ENCODE measurements at regions not wholly inside any gene's neighbourhood (a gene's known extent, or its start where the extent isn't known, plus 50 kb on each side); places are given as distances from the start of the nearest gene placed in this dataset.

DNA sequence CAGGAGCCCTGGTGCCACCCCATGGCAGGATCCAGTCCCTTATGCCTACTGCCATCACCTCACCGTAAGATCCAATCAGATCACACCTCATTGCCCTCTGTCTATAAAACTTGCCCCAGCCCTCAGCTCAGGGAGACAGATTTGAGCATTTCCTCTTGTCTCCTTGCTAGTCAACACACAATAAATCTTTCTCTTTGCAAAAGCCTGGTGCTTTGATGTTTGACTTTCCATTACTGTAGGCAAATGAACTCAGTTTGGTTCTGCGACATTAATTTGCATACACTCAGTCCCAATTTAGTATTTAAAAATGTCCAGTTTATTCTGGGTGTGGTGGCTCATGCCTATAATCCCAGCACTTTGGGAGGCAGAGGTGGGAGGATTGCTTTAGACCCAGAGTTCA, 188.4 kb downstream of the AEBP2 start:
- DNase-seq = no peak

DNA sequence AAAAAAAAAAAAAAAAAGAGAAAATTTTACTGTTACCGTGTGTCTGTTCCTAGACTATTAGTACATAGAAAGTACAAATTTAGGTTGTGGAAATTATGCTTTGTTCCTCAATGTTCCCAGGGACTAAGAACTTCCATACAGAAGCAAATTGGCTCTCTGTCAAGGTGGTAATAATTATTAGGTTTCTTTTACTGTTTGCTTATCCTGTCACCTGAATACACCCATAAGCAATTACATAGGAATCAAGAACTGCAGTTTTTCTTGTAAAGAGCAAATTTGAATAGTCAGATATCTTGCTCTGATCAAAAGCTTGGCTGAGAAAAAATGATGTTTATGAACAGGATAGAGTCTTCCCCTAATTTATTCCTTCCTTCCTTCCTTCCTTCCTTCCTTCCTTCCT, 191.2 kb downstream of the AEBP2 start:
- no peak for DNase-seq

- DNase-seq = no peak
Observed at GRCh38 chr12:19633194-19633593, 193.9 kb downstream of the AEBP2 start.

GRCh38 chr12:19633641-19634040, 194.3 kb downstream of the AEBP2 start:
- DNase-seq = no peak

GRCh38 chr12:19639781-19640415, 200.6 kb downstream of the AEBP2 start:
- DNase-seq = no peak

- no peak for DNase-seq
Observed at GRCh38 chr12:19641235-19642080, 202.2 kb downstream of the AEBP2 start.

DNA sequence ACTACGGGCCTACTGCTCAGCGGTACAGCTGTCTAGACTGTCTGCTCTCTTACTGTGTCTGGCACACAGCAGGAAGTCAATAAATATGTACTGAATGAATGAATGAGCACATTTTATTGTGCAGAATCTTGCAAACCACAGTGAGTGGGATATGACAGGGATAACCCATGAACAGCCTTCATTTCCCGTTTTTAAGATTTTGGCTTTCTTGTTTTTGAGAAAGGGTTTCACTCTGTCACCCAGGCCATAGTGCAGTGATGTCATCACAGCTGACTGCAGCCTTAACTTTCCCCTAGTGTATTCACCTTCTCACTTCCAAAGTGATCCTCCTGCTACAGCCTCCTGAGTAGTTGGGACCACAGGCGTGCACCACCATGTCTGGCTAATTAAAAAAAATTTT, 203.1 kb downstream of the AEBP2 start:
- DNase-seq = no peak

DNA sequence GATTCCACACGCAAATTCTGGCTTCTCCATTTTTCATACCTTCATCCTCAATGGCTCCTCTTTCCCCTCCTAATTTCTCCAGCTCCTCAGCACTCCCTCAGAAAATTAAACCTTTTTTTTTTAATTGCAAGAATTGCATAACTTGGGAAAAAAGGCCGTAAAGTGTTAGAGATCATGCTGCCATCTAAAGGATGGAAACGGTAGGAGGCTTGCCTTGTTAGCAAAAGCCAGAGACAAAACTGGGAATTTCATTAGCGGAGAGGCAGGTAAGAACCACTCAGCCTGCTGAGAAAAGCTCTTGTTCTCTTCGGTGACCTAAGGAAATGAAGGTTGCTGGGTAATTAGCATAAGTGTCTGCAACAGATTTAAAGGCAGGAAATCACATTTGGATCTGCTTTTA, 204.3 kb downstream of the AEBP2 start:
- DNase-seq = no peak

- no peak for DNase-seq
Observed at GRCh38 chr12:19644571-19644970, 205.3 kb downstream of the AEBP2 start.

DNA sequence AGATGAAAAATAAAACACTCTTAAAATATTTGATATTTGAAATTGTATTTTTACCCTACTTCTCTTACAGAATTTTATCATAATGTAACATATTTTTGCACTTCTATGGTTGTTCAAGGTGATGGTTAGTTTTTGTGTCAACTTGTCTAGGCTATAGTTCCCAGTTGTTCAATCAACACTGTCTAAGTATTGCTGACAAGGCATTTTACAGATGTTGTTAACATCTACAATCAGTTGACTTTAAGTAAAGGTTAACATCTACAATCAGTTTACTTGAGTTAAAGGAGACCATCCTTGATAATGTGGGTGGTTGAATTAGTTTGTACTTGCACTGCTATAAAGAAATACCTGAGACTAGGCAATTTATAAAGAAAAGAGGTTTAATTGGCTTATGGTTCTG, 206.5 kb downstream of the AEBP2 start:
- DNase-seq = no peak

GRCh38 chr12:19646599-19646998, 207.3 kb downstream of the AEBP2 start:
- DNase-seq = no peak

DNA sequence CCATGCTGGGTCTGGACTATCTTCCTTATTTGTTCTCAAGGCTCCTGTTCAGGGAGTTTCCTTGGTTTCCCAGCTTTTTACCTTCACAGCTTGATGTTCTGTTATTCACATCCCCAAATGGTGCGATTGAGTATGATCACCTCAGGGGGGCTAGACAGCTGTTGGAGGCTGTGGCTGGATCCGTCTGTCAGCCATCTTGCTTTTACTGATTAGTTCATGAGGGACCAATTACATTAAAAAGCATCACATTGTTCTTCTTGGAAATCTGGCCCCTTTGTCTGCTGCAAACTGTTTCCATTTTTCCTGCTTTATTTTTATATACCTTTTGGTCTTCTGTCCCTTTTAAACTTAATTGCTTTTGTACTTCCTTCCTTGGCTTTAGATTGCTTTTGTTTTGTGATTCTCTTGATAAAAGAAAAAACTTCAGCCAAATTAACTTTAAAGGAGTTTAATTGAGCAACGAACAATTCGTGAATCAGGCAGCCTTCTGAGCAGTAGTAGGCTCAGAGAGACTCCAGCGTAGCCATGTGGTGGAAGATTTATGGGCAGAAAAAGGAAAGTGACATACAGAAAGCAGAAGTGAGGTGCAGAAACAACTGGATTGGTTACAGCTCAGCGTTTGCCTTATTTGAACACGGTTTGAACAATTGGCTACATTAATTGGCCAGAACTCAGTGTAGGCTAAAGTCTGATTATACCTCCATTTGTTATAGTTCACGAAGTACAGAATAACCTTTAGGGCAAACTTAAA, 208.7 kb downstream of the AEBP2 start:
- no peak for DNase-seq

- no peak for DNase-seq
Observed at GRCh38 chr12:19648591-19648990, 209.3 kb downstream of the AEBP2 start.

DNA sequence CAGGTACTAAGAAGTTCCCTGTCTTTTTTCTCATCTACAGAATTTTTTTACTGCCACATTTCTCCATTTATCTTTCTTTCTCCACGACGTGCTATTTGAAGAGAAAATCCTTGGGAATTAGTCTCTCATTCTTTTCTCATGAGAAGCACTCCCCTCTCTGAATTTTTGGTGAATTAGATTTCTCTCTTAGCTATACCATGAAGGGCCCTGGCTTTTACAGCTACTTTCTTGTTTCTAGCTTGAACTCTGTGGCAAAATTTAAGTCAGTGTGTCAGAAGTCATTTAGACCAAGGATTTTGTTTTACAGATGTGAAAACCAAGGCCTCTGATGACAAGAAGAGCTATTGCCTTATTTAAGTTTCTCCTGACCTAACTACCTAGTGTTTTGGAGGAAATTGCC, 213.1 kb downstream of the AEBP2 start:
- DNase-seq = no peak

DNA sequence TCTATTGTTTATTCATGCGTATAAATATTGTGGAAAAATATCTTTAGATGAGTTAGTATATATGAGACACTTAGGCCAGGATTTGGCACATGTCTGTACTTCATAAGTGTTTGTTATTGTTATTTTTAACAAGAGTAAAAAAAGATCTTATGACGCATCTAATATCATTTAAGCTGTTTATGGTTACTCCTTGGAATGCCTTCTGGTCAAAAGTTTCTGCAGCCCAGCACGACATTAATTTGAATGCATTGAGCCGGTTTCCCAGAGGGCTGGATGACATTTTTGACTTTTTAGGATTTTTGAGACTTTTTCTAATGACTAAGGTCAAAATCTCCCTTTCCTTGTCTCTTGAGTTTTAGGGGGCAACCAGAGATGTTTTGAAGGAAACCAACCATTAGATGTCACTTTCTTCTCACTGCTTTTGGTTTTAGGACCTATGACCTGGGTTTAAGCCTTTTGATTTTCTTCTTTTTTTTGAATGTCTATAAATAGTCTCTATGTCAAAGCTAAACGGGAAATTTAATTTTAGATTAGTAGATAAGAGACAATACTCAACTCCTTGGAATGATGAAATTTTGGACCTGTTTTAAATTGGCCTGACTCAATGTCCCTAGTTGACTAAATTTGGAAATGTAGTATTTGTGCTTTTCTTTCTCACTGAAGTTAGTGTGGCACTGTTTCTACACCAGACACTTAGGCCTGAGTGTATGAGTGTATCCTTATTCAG, 215.5 kb downstream of the AEBP2 start:
- DNase-seq = no peak

- DNase-seq = no peak
Observed at GRCh38 chr12:19657118-19657731, 217.9 kb downstream of the AEBP2 start.

GRCh38 chr12:19657732-19658130, 218.4 kb downstream of the AEBP2 start:
- DNase-seq = no peak

DNA sequence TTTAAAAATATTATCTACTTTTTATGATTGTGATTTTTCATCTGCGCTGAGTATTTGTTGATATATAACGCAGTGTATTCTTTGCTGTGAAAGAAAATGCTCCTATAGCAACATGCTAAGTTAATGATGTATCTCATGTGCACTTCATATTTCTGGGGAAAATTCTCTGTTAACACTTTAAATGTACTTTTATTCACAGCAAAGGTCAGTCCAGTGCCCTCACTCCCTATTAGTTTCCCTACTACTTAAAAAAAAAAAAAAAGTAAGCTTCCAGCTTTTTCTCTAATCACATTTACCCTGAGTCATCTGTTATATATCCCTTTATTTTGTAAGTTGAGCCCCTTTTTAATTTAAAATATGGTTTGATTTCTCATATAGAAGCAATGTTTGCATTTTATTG, 219.8 kb downstream of the AEBP2 start:
- DNase-seq = no peak

- DNase-seq = no peak
Observed at GRCh38 chr12:19659501-19659900, 220.2 kb downstream of the AEBP2 start.

GRCh38 chr12:19665121-19665900, 226.0 kb downstream of the AEBP2 start:
- DNase-seq = no peak

DNA sequence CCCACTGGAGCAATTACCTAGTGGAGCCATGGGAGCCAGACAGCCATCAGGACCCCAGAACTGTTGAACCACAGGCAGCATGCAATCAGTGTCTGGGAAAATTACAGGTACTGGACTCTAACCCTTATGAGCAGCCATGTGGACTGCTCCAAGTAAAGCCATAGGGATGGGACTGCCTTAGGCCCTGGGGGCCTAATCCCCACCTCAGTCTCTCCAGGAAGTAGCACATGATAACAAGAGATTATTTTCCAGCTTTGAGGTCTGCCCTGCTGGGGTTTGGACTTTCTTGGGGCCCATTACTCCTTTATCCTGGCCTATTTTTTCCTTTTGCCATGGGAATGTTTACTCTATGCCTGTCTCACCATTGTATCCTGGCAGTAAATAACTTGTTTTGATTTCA, 226.8 kb downstream of the AEBP2 start:
- DNase-seq = no peak

DNA sequence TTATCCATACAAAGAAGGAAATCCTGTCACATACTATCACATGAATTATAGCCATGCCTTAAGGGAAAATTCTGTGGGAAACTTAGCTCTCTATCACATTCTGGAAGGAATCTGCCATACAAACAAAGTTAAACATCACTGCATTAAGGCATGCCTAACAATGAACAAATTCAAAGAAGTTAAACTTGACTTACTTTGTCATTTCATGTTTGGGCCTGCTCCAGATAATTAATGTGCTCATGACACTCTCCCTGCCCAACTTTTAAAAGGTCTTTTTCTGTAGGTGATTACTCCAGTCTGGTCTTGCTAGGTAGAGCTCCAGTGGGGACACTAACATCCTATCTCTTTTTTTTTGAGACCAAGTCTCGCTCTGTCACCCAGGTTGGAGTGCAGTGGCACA, 230.5 kb downstream of the AEBP2 start:
- DNase-seq = no peak
